GM12878 (cell line): ENCODE measurements at regions not wholly inside any gene's neighbourhood (a gene's known extent, or its start where the extent isn't known, plus 50 kb on each side); places are given as distances from the start of the nearest gene placed in this dataset.

Experiments used
- ATAC-seq: fragments of 200-7000 bp; cut with Tn5 transposase; 3 replicates; pipeline ENCODE4 v1.9.1; 2020; ENCODE audit warnings: mild to moderate bottlenecking, moderate library complexity
- BruUV-seq: library from RNA; stranded (reverse); fragments of 400-500 nt; replicated peaks from 2 replicates; lab custom pipeline; 2021; lab: Mats Ljungman, UMichigan
- CTCF ChIA-PET: fragments of 300-600 bp; sonication (Branson Sonifier 250); formaldehyde crosslinking; extraction: SDS; loops from one replicate; lab custom pipeline; 2021; ENCODE audit warnings: inconsistent platforms; lab: Yijun Ruan, JAX
- POLR2A ChIA-PET: fragments of 350-600 bp; formaldehyde crosslinking; extraction: SDS; loops from one replicate; lab custom pipeline; 2021; ENCODE audit warnings: inconsistent platforms; lab: Charles Lee
- RAD21 ChIA-PET: fragments of 300-600 bp; sonication (Branson Sonifier 250); formaldehyde crosslinking; loops from one replicate; lab custom pipeline; 2023; ENCODE audit warnings: antibody characterized with exemption; ENCODE audit not compliant: unreplicated experiment; lab: Charles Lee
- SMC1A ChIA-PET: fragments of 300-600 bp; sonication (Branson Sonifier 250); formaldehyde crosslinking; loops from one replicate; lab custom pipeline; 2023; ENCODE audit not compliant: unreplicated experiment, uncharacterized antibody; lab: Charles Lee
- DNase-seq: peaks from one replicate; pipeline ENCODE4 v3.0.0-alpha.2; 2011; ENCODE audit warnings: low read depth, low spot score
- FAIRE-seq: peaks from 3 replicates; lab custom pipeline; 2011; peaks lifted over from hg19 to GRCh38; lab: Jason Lieb, UNC
- H2AFZ ChIP-seq: 2 replicates; pipeline ENCODE4 v1.6.0; 2011; ENCODE audit warnings: low read depth, low read length, control low read depth; ENCODE audit not compliant: control insufficient read depth
- H3K27ac ChIP-seq: 2 replicates; pipeline ENCODE4 v1.5.1; 2011; ENCODE audit warnings: control low read depth; ENCODE audit not compliant: control insufficient read depth, insufficient read depth
- H3K27me3 ChIP-seq, 2 experiments: replicated peaks in 1 of 2; 2 replicates each; pipeline versions ENCODE4 v1.6.0 to v1.6.1; 2011; ENCODE audit warnings: low read length in 1 of 2; ENCODE audit not compliant: control insufficient read depth in 2 of 2, insufficient read depth in 2 of 2
- H3K36me3 ChIP-seq, 2 experiments: 2 replicates each; pipeline ENCODE4 v1.5.1; 2011; ENCODE audit warnings: low read length in 1 of 2; ENCODE audit not compliant: control insufficient read depth in 2 of 2, insufficient read depth in 2 of 2
- H3K4me1 ChIP-seq: 2 replicates; pipeline ENCODE4 v1.6.1; 2011; ENCODE audit warnings: mild to moderate bottlenecking, low read length, moderate library complexity, mixed read lengths; ENCODE audit not compliant: control insufficient read depth, insufficient read depth
- H3K4me2 ChIP-seq: 2 replicates; pipeline ENCODE4 v1.6.0; 2011; ENCODE audit warnings: control low read depth; ENCODE audit not compliant: control insufficient read depth, insufficient read depth
- H3K4me3 ChIP-seq: fragments of 200-600 bp; sonication (generic); 2 replicates; pipeline ENCODE4 v1.5.1; 2016
- H3K79me2 ChIP-seq: 2 replicates; pipeline ENCODE4 v1.6.0; 2011; ENCODE audit warnings: low read length; ENCODE audit not compliant: control insufficient read depth, insufficient read depth
- H3K9ac ChIP-seq: 2 replicates; pipeline ENCODE4 v1.8.0; 2011; ENCODE audit warnings: low read length, control low read depth, mixed read lengths; ENCODE audit not compliant: control insufficient read depth, insufficient read depth
- H3K9me3 ChIP-seq: replicated peaks from 3 replicates; pipeline ENCODE4 v1.5.1; 2011; ENCODE audit warnings: mild to moderate bottlenecking, low read length; ENCODE audit not compliant: control insufficient read depth, insufficient read depth
- H4K20me1 ChIP-seq: 2 replicates; pipeline ENCODE4 v1.6.0; 2011; ENCODE audit not compliant: control insufficient read depth, insufficient read depth
- CBX5 ChIP-seq: sonication (generic); IDR thresholded peaks from 2 replicates; pipeline ENCODE4 v1.6.1; 2016; ENCODE audit warnings: low read depth, moderate library complexity, mild to moderate bottlenecking, inconsistent platforms
- JUND ChIP-seq: IDR thresholded peaks from 2 replicates; pipeline ENCODE4 v1.6.1; 2012; ENCODE audit warnings: low read depth, mild to moderate bottlenecking, low read length, improper control_type of control experiment, moderate library complexity
- RCOR1 ChIP-seq: conservative IDR thresholded peaks from 2 replicates; pipeline ENCODE4 v1.6.1; 2012; ENCODE audit warnings: low read depth, low read length, improper control_type of control experiment
- SMC3 ChIP-seq: IDR thresholded peaks from 2 replicates; pipeline ENCODE4 v1.6.1; 2011; ENCODE audit warnings: low read length, improper control_type of control experiment, borderline replicate concordance
- SPI1 ChIP-seq: IDR thresholded peaks from 2 replicates; pipeline ENCODE4 v1.6.1; 2011; ENCODE audit warnings: low read depth, mild to moderate bottlenecking, low read length, moderate library complexity, borderline replicate concordance; ENCODE audit not compliant: insufficient read depth
- WGBS: methylation state at CpG from one replicate; pipeline ENCODE4 v1.1.6; 2016; ENCODE audit warnings: low lambda C conversion rate; ENCODE audit not compliant: insufficient replicate concordance, insufficient coverage; ENCODE audit errors: missing lambda C conversion rate; 5-methylcytosine and 5-hydroxymethylcytosine counted together
- in situ Hi-C: fragments of 300-500 bp; cut with MboI; formaldehyde crosslinking; loops from 9 replicates; pipeline ENCODE4 v1.14.3; 2018; ENCODE audit warnings: mixed read lengths
- intact Hi-C: fragments of 100-400 bp; cut with micrococcal nuclease; formaldehyde crosslinking; loops from one replicate; pipeline ENCODE4 v1.14.2; 2022; ENCODE audit not compliant: unreplicated experiment

DNA sequence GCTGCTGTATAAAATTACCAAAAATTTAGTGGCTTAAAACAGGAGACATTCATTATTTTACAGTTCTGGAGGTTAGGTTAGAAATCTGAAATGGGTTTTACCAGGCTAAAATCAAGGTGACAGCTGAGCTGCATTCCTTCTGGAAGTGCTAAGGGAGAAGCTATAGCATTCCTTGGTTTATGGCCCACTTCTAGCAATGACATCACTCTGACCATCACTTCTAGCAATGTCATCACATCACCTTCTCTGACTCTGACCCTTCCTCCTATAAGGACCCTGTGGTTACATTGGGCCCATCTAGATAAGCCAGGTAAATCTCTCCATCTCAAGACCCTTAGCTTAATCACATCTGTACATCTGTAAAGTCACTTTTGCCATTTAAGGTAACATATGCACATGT, 366.1 kb downstream of the EFNA5 start (continued):
- TF ChIP-seq SMC3 (no peak), JUND (no peak), CBX5 (no peak)

DNA sequence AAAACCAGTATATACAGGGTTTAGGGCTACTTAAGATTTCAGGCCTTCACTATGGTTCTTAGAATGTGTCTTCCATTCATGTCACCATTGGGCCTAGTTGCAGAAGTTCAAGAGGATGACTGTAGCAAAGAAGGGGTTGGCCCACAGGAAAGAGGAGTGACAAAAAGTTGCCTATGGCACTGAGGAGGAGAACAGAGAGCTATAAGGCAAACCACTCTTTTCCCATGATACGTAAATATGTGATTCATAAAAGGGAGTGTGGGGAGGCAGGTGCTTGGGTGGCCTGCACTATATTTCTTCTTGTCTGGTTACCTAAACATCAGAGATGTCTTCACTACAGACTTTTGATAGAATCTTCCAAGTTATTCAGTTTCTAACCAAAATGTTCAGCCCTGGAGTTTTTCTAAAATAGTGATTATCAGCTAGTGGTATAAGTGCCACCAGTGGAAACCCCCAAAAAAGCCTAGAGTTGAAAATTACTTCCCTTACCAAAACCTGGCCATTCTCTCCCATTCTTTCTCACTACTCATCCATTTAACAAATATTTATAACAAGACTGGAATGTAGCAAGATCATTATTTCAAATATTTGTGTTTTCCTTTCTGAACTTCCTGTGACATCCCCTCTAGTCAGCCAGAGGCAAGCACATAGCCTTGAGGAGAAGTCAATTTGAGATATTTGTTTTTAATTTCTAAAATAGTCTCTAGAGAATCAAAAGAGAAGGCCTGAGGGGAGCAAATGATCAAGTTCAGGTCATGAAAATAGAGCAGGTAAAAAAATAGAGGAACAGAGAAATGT, 367.4 kb downstream of the EFNA5 start:
- intact Hi-C loops: loop anchor here (5.0 kb wide), 1 partner anchor 269 kb away; no protein-coding TSS in a partner anchor

More for the DNA sequence above, 367.4 kb downstream of the EFNA5 start:
- RAD21 ChIA-PET: interaction anchor here (1.2 to 1.5 kb wide), 2 partner anchors 14 to 16 kb away, joined by 3 to 4 read pairs; no protein-coding TSS in a partner anchor
- POLR2A ChIA-PET: interaction anchor here (1.4 kb wide), 1 partner anchor 10 kb away, joined by 5 read pairs; no protein-coding TSS in a partner anchor
- CTCF ChIA-PET: no interaction called here
- Histone ChIP-seq H3K9me3 (no peaks in the 10 kb centered on the region; the same call in 2 of the 3 replicates), H4K20me1 (no peaks in the 10 kb centered on the region), H3K4me1 (no peaks in the 10 kb centered on the region), H3K36me3 (no peaks in the 10 kb centered on the region), H3K27ac (no peak overlapping the region), H3K4me3 (no peak overlapping the region), H3K27me3 (no peaks in the 10 kb centered on the region), H3K4me2 (no peak overlapping the region), H2AFZ (no peak overlapping the region), H3K9ac (no peak overlapping the region), H3K79me2 (no peaks in the 10 kb centered on the region)
- in situ Hi-C loops: no loop called here
- no TSS peak for BruUV-seq
- SMC1A ChIA-PET: interaction anchor here (0.5 to 1.5 kb wide), 6 partner anchors 19 to 105 kb away, joined by 3 to 5 read pairs (median 3); no protein-coding TSS in a partner anchor
- TF ChIP-seq RCOR1 (no peak), SPI1 (peak; percentile 33; the same call in 1 of the 2 replicates)
- 85% methylated on average over 1 of the region's 1 CpG for WGBS
- no peak for FAIRE-seq
- ATAC-seq: no peak
- no peak for DNase-seq
